Amygdala (tissue), 56 donors: ENCODE measurements at regions not wholly inside any gene's neighbourhood (a gene's known extent, or its start where the extent isn't known, plus 50 kb on each side); places are given as distances from the start of the nearest gene placed in this dataset.

Source experiments
- DNase-seq, 56 donors: peaks; one replicate each; lab custom pipeline; 2025; lab: John Stamatoyannopoulos, UW

- DNase-seq: no peak
These were observed 477.3 kb downstream of the FGF9 start for GRCh38 chr13:22148187-22148586.

DNA sequence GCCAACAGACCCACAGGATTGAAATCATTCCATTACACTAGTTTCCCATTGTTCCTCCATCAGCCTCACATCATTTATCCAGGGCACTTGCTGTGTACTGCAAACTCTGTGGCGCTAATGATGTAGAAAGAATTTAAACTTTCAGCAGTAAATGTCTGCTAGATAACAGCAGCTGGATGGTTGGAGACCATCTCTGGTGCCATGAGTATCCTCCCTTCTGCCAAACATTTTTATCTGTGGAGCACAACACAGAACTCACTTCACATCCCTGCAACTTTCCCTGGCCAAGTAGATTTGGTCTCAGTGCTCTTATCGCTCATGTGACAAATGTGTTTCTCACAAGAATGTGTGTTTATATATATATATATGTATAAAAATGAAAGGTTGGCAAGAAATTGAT lies 481.9 kb downstream of the FGF9 start:
- DNase-seq: no peak

- no peak for DNase-seq
These were observed 483.2 kb downstream of the FGF9 start for GRCh38 chr13:22154041-22154440.

GRCh38 chr13:22161871-22162270 lies 491.0 kb downstream of the FGF9 start:
- DNase-seq: no peak

GRCh38 chr13:22162889-22163288 lies 492.0 kb downstream of the FGF9 start:
- no peak for DNase-seq

DNA sequence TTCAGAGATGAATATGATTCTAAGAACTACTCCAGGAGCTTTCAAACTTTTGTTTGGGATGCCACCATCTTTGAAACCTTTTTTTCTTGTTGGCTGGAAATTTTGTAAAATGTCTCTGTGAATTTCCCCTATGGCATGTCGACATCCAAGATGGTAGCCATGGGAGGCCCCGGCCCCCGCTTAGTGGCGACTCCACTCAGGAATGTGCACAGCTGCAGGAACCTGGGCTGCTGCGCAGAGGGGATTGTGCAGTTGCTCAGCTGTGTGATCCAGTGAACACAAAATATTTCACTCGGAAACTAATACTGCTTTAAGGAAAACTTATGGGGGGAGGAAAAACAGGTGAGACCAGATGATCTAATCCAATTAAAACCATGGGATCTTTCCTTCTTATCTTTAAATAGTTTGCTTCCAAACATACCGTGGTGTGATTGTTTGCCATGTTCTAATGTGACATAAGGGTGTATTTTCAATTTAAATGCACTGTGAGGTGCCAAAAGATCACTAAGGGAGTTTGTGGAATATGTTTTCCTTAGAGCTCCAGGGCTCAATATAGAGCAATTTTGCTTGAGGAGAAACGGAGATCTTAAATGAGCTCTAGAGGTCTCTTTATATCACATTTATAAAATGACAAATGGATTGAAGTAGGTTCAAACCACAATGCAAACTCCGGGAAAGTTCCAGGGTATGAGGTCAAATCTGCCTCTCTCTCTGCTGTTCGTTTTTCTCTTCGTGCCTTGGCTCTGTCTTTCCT lies 497.7 kb downstream of the FGF9 start:
- DNase-seq: no peak

GRCh38 chr13:22169473-22169872 lies 498.6 kb downstream of the FGF9 start:
- DNase-seq: no peak

DNA sequence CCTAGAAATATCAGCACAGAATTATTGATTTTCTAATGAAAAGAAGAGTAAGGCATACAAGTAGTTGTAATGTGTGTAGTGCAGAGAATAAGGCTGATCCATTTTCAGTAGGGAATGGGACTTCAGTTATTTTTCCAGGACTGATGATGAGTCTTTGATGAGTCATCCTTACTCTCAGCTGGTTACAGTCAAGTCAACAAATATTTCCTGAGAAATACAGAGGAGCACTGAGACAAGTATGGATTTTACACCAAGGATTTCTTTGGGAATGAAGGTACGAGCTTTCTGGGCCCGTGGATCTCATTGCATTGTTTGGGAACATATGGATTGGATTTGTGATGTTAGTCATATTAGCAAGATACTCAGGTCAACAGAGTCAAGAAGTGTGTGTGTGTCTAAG lies 502.7 kb downstream of the FGF9 start:
- DNase-seq: no peak

DNA sequence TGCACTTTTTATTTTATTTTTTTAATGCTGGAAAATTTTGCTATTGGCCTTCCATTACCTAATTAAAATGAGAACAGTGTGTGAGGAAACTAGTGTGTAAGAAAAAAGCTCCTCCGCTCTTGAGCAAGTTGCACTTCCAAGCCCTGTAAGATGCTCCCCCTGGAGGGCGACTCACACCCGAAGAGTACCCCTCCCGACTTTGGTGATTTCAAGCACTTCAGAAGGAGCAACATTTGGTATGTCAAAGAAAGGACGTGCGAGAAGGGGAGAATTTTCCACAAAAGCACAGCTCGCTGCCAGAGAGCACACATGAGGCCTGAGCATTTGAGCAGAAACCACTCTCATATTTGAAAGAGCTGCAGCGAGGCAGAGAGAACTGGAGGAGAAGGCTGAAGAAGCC lies 504.4 kb downstream of the FGF9 start:
- no peak for DNase-seq

DNA sequence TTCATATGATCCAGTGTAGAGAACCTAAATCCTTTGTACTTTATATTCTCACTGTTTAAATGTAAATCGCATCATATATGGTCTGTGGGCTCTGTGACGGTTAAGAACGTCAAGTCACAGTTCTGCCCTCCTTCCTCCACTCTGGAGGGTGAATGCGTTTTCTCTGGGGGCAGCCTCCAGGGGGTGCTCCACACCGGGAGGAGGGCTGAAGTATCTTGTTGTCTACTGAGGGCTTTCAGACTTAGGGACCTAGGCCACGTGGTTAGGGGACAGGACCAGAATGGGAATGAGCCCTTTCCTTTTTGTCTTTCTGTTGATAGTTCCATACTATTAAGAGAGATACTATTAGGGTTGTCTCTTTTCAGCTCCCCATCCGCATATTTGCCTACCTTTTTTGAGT lies 504.9 kb downstream of the FGF9 start:
- no peak for DNase-seq

DNA sequence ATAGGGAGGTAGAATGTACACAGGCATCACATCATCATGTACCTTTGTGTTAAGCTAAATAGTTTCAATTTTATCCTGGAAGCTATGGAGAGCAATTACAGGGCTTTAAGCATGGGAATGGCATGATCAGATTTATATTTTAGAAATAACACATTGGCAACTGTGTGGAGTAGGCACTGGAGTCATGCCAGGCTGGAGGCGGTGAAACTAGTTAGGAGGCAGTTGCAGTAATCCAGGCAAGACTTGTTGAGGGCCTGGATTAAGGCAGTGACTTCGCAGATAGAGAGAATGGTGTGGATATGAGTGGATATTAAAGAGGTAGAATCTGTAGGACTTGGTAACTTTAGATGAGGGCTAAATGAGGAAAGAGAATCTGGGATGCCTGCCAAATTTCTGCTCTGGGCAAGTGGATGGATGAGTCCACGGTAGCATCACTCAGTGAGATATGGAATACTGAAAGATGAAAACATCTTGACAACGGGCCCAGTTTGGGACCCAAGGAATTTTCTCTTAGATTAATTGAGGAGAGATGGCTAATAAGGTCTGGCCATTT lies 506.2 kb downstream of the FGF9 start:
- peak in 18 of 56 donors; percentile 1 to 60 (median 13) for DNase-seq

- DNase-seq: no peak
These were observed 508.0 kb downstream of the FGF9 start for GRCh38 chr13:22178878-22179277.

- no peak for DNase-seq
These were observed 516.5 kb downstream of the FGF9 start for GRCh38 chr13:22187329-22187728.

DNA sequence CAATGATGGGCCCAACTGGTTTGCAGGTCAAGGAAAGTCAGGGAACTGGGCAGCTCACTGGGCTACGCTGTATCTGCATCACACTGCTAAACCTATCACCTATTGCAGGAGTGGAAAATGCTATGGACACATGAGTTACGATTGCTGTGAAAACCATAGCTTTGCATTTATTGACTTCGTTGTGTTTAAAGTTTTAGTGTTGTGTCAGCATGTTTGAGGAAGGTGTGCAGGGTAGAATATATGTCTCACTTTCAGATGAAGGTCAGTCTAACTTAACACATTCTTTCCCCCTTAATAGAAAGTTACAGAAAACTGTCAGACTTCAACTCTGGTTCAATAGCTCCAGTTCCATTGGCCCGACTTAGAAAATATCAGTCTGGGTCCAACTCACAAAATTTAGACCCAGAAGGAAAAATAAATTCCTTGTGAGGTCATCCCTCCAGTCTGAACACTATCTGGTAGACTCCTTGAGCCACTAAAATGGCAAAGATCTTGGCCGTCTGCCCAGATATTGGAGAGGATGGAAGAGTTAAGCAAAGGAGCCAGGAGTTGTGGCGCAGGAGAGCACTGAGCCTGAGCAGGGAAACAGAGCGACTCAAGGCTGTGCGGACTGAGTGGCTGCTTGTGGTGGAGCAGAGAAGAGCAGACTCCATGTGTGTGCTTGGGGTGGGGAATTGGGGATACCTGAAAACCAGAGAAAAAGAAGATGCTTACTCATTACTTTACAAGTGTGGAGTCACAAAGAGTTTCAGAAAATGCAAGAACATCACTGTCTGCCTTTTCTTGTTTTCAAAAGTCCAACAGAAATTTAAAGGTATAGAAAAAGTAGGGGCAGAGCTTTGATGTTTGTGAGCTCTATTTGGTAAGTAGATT lies 518.5 kb downstream of the FGF9 start:
- DNase-seq: no peak

DNA sequence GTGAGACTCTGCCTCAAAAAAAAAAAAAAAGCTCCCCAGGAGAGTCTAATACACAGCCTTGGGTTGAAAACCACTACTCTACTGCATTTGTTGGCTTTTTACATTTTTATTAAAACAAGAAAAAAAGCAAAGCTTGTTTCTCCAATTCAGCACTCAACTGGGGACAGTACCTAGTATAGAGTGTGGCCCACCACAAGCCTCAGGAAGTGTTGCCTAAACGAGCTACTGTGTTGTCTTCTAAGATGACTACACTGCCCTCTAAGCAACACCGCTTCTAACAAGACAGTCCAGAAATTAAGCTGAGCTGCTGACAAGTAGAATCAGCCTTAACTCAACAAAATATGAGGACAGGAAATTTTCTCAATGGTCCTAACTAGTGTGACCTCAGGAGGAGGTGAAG lies 522.2 kb downstream of the FGF9 start:
- no peak for DNase-seq

GRCh38 chr13:22194106-22194805 lies 523.4 kb downstream of the FGF9 start:
- no peak for DNase-seq

GRCh38 chr13:22195726-22196125 lies 524.9 kb downstream of the FGF9 start:
- no peak for DNase-seq

GRCh38 chr13:22196777-22197176 lies 525.9 kb downstream of the FGF9 start:
- DNase-seq: no peak

- no peak for DNase-seq
These were observed 527.1 kb downstream of the FGF9 start for GRCh38 chr13:22198001-22198400.

GRCh38 chr13:22198641-22199217 lies 527.9 kb downstream of the FGF9 start:
- DNase-seq: no peak

- DNase-seq: no peak
These were observed 529.6 kb downstream of the FGF9 start for GRCh38 chr13:22200440-22200839.
